SIG-M5 treated with dmso at 0.1 percent for 504 hours (cell line): ENCODE measurements at regions not wholly inside any gene's neighbourhood (a gene's known extent, or its start where the extent isn't known, plus 50 kb on each side); places are given as distances from the start of the nearest gene placed in this dataset.

ENCODE experiments used
- DNase-seq: peaks from one replicate; lab custom pipeline; 2025; ENCODE audit not compliant: unreplicated experiment; lab: John Stamatoyannopoulos, UW

- DNase-seq: no peak
Observed at GRCh38 chr2:4356541-4356940, 653.2 kb downstream of the DCDC2C start.

- DNase-seq: no peak
Observed at GRCh38 chr2:4357121-4357520, 653.7 kb downstream of the DCDC2C start.

DNA sequence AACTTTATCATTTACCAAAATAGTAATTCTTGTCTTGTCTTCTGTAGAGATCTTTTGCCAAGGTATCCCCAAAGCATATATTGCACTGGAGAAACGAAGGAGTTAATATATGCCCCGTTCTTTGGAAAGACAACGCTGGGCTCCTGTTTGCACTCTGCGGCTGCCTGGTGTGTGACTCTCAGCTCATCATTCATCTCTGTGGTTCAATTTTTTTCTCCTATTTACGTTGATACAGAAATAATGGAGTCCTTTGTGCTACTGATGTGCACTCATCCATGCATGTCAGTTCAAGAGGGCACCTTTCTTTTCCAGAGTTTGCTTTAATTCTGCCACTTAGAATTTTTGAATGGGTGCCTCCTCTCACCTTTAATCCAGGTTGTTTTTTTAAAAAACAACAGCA lies 655.5 kb downstream of the DCDC2C start:
- no peak for DNase-seq

GRCh38 chr2:4368907-4369306 lies 665.5 kb downstream of the DCDC2C start:
- DNase-seq: no peak

DNA sequence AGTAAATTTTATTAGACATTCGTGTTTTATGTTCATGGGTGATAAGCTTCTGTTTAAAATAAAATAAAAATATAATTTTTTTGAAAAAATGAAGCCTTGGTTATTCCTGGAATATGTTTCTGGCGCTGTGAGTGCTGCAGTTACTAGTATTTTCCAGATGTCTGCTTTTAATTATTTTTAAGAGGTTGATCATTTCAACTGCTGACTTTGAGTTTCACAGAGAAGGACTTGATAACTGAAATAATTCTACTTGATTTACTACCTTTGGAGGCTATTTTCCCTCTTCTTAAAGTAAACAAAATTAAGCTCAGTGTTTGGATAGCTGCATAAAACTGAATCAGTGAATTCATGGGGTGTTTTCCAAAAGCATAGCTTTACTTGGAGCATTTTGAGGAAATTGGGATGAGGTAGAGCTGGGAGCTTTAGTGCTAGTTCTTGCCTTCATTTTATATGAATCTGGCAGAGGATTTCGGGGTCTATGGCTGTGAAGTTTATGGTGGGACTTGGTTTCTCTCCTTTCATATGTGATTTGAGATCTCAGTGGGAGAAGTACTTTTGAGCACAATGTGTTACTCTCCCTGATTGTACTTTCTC lies 666.5 kb downstream of the DCDC2C start:
- DNase-seq: no peak

GRCh38 chr2:4370422-4371090 lies 667.2 kb downstream of the DCDC2C start:
- no peak for DNase-seq

- DNase-seq: no peak
Observed at GRCh38 chr2:4381049-4381448, 677.7 kb downstream of the DCDC2C start.

DNA sequence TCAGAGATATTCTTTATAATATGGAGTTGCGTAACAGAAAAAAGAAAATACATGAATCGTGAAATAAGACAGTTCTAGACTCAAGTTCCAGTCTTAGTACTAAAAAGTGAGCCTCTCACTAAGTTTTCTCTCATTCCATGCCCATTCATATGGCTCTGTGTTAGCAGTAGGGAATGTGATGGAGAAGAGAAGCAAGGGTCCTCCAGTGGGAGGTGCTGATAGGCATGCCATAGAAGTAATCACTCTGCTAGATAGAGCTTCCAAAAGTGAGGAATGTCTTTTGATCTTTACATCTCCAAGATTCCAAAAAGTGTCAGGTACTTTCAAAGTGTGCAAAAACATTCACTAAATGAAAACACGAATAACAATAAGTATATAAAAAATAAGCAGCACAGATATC lies 678.4 kb downstream of the DCDC2C start:
- DNase-seq: no peak

- DNase-seq: no peak
Observed at GRCh38 chr2:4391013-4391412, 687.6 kb downstream of the DCDC2C start.

- no peak for DNase-seq
Observed at GRCh38 chr2:4404363-4404762, 701.0 kb downstream of the DCDC2C start.

DNA sequence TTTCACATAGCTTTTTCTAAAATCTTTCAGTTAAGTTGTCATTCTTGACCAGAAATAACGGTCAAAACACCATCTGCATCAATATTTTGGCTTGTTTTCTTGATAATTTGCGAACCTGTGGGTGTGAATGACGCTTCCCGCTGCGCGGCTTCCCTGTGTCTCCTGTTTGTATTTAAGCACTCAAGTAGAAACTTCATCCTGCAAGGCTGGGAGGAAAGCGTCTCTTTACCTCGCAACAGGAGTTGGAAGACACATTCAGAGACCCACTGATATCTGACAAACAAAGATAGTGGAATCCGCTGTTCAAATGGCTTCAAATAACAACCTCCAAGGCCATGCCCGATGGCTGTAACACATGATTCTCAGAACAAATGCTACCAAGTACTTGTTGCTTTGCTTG lies 704.9 kb downstream of the DCDC2C start:
- no peak for DNase-seq

DNA sequence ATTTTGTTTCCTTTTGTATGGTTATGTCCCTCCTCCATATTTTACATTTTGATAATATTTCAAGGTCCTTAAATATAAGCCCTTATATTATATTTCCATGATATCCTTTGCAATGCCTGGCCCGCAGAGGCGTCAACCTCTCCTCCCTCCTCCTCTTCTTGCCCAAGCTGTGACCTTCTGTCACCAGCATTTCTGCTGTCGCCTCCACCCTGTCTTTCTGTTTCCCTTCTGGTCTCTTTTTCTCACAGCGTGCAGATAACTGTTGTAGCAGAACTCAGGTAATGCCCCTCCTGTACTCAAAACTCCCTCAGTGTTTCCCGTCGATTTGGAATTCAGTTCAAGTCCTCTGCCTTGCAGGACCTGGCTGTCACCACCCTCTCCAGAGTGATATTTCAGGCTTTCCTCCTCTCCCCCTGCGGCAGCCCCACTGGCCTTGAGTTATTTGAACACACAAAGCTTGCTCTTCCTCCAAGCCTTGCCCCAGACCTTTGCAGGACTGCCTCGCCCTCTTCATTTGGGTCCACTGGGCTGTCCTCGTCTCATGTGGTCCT lies 709.3 kb downstream of the DCDC2C start:
- no peak for DNase-seq

- no peak for DNase-seq
Observed at GRCh38 chr2:4415171-4415570, 711.8 kb downstream of the DCDC2C start.

- no peak for DNase-seq
Observed at GRCh38 chr2:4415810-4416413, 712.5 kb downstream of the DCDC2C start.

GRCh38 chr2:4416431-4416830 lies 713.1 kb downstream of the DCDC2C start:
- no peak for DNase-seq

GRCh38 chr2:4417771-4418170 lies 714.4 kb downstream of the DCDC2C start:
- no peak for DNase-seq

DNA sequence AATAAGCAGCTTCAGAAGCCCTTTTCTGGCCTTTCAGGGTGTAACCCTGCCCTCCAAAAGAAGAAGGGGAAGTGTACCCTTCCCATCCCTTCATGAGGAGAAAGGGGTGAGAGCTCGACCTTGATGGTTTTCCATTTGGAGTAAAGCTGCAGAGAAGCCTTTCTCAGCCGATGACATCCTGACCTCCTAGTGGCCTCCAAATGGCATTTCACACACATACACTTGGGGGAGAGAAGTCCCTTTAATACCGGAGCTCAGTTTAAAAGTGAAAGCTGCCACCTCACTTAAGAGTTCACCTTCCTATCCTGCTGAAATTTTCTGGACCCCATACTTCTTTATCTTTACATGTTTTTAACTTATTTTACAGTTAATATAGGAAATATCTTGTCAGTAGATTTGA lies 716.7 kb downstream of the DCDC2C start:
- no peak for DNase-seq

DNA sequence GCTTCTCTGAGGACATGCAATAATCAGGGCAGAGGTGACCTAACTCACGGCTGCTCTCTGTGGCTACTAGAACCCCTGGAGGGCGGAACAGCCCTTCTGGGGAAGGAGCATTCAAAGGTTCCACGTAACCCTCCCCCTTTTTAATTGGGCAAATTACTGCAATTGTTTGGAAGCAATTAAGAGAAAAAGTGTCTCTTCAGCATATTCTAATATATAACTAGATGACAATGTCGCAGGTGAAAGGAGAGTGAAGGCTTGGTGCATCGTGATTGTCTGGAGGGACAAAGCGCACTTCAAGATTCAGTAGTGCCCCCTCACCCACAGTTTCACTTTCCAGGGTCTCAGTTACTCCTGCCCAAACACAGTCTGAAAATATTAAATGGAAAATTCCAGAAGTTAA lies 720.8 kb downstream of the DCDC2C start:
- DNase-seq: no peak

DNA sequence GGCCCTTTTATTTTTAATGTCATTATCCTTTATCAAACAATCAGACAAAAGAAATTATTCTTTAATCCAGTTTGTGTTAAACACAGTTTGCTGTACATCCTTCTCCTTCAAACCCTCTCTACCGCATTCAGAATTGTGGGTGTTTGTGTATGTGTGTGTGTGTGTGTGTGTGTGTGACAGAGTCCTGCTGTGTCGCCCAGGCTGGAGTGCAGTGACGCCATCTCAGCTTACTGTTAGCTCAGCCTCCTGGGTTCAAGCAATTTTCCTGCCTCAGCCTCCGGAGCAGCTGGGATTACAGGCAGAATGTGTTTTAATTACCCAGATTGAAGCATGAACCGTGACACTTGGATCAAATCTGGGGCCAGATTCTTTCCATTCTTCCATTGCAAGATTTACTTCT lies 723.7 kb downstream of the DCDC2C start:
- no peak for DNase-seq

DNA sequence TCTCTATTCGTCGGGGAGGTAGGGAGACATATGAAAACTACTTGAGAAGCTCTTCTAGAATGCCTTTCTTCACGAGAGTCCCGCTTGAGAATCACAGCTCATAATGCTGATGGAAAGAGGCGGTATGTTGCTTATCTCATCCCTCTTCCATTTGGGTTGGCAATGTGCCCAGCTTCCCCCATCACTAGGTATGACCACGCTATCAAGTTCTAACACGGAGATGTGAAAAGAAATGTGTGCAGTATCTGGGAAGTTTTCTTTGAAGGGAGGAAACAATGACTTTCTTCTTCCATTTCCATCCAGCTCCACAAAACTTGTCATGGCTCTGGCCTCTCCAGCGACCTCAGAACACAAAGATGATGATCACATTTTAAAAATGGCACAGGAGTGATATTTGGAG lies 742.4 kb downstream of the DCDC2C start:
- no peak for DNase-seq

DNA sequence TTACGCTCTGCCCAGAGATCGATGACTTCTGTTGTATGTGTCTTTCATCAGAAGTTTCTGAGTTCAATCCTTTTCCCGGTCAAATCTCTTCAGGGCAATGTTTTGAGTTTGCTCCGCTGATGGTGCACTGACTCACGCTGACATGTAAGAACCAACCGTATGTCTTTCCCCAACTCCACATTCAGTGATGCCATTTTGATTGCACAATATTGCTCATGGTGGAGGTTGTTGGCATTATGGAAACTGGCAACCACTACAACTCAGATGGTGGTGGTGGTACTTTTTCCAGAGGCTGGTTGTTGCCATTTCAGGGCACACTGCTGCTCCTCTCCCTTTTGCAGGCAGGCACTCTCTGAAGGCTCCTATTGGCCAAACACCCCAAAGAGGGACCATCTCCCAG lies 751.5 kb downstream of the DCDC2C start:
- DNase-seq: no peak

DNA sequence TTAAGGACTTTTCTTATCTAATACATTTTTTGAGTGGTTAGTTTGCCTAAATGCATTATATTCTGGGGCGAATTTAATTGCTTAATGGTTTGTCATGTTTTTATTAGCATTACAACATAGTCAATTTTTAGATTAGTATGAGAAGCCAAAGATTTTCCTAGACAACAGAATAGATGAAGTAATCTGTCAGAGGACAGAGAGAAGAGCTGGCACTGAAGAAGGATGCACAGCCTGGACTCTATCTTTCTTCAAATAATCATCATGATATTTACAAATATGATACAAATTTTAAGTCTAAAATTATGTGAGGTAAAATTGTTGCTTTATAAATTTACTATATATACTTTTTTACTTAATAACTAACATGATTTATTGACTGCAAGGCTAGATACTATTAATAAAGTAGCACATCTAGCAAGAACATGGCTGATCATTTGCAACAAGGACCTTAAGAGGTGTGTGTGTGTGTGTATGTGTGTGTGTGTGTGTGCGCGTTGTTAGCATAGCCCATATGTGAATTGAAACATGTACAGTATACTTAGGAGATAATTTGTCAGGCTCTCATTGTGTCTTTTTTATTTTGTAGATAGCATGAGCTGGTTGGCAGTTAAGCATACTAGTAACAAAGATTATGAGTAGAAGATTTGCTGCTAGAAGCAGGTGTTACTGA lies 752.2 kb downstream of the DCDC2C start:
- DNase-seq: no peak
